ENCODE measurements at regions not wholly inside any gene's neighbourhood (a gene's known extent, or its start where the extent isn't known, plus 50 kb on each side); places are given as distances from the start of the nearest gene placed in this dataset.

- DNase-seq = no peak
These were observed 54.2 kb downstream of the TMEM100 start for GRCh38 chr17:55668312-55668920.

GRCh38 chr17:55666806-55667205, 55.9 kb downstream of the TMEM100 start:
- DNase-seq = no peak

- DNase-seq = no peak
These were observed 58.4 kb downstream of the TMEM100 start for GRCh38 chr17:55664287-55664686.

GRCh38 chr17:55663400-55663799, 59.3 kb downstream of the TMEM100 start:
- DNase-seq = no peak

GRCh38 chr17:55661963-55662834, 60.5 kb downstream of the TMEM100 start:
- DNase-seq = no peak

GRCh38 chr17:55661256-55661758, 61.4 kb downstream of the TMEM100 start:
- DNase-seq = no peak

- DNase-seq = no peak
These were observed 62.3 kb downstream of the TMEM100 start for GRCh38 chr17:55660178-55660886.

- DNase-seq = no peak
These were observed 63.0 kb downstream of the TMEM100 start for GRCh38 chr17:55659661-55660060.

GRCh38 chr17:55655777-55656176, 66.9 kb downstream of the TMEM100 start:
- DNase-seq = no peak

GRCh38 chr17:55654821-55655220, 67.8 kb downstream of the TMEM100 start:
- DNase-seq = no peak

- no peak for DNase-seq
These were observed 68.6 kb downstream of the TMEM100 start for GRCh38 chr17:55654022-55654421.

GRCh38 chr17:55652825-55653224, 69.8 kb downstream of the TMEM100 start:
- no peak for DNase-seq

GRCh38 chr17:55652114-55652823, 70.4 kb downstream of the TMEM100 start:
- DNase-seq = no peak

- no peak for DNase-seq
These were observed 72.6 kb downstream of the TMEM100 start for GRCh38 chr17:55649957-55650597.

- DNase-seq = no peak
These were observed 74.6 kb downstream of the TMEM100 start for GRCh38 chr17:55648086-55648485.

- DNase-seq = no peak
These were observed 77.3 kb downstream of the TMEM100 start for GRCh38 chr17:55645361-55645760.

- no peak for DNase-seq
These were observed 78.3 kb downstream of the TMEM100 start for GRCh38 chr17:55644346-55644745.

- no peak for DNase-seq
These were observed 79.9 kb downstream of the TMEM100 start for GRCh38 chr17:55642741-55643140.

GRCh38 chr17:55641676-55642081, 81.0 kb downstream of the TMEM100 start:
- peak; percentile 72 for DNase-seq

- DNase-seq = no peak
These were observed 83.6 kb downstream of the TMEM100 start for GRCh38 chr17:55639096-55639495.

- no peak for DNase-seq
These were observed 87.3 kb downstream of the TMEM100 start for GRCh38 chr17:55635253-55635914.

- DNase-seq = no peak
These were observed 88.0 kb downstream of the TMEM100 start for GRCh38 chr17:55634702-55635101.
